ENCODE measurements at regions not wholly inside any gene's neighbourhood (a gene's known extent, or its start where the extent isn't known, plus 50 kb on each side); places are given as distances from the start of the nearest gene placed in this dataset.

DNA sequence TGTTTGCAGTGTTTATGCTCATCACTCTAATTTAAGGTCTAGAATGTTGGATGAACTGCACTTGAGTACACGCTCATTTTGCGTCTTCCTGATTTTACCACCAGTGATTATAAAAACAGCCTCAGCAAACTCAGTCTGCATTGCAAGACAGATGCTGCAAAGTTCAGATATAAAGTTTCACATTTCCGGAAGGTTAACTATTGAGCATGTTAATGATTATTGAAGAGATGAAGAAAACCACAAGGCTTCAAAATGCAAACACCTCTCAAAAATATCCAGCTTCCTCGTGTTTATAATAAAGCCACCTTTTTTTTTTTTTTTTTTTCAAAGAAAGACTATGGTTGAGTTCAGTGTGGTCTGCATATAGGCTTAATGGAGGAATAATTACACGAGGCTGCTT is 92.1 kb upstream of the BMP4 start:
- TF ChIP-seq, protein P1, sequence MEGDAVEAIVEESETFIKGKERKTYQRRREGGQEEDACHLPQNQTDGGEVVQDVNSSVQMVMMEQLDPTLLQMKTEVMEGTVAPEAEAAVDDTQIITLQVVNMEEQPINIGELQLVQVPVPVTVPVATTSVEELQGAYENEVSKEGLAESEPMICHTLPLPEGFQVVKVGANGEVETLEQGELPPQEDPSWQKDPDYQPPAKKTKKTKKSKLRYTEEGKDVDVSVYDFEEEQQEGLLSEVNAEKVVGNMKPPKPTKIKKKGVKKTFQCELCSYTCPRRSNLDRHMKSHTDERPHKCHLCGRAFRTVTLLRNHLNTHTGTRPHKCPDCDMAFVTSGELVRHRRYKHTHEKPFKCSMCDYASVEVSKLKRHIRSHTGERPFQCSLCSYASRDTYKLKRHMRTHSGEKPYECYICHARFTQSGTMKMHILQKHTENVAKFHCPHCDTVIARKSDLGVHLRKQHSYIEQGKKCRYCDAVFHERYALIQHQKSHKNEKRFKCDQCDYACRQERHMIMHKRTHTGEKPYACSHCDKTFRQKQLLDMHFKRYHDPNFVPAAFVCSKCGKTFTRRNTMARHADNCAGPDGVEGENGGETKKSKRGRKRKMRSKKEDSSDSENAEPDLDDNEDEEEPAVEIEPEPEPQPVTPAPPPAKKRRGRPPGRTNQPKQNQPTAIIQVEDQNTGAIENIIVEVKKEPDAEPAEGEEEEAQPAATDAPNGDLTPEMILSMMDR (optimal IDR thresholded peaks at IDR 0.05 in 1 of 3, IDR thresholded peaks at IDR 0.05 in 1 of 3, conservative IDR thresholded peaks at IDR 0.05 in 1 of 3; ENCODE audit: extremely low read depth in 1 of 3, insufficient read depth in 2 of 3, low read length in 3 of 3), result no peak
- no peak for TF ChIP-seq EZH2 (IDR thresholded peaks at IDR 0.05; ENCODE audit: low read length)
